ENCODE measurements at regions not wholly inside any gene's neighbourhood (a gene's known extent, or its start where the extent isn't known, plus 50 kb on each side); places are given as distances from the start of the nearest gene placed in this dataset.

DNA sequence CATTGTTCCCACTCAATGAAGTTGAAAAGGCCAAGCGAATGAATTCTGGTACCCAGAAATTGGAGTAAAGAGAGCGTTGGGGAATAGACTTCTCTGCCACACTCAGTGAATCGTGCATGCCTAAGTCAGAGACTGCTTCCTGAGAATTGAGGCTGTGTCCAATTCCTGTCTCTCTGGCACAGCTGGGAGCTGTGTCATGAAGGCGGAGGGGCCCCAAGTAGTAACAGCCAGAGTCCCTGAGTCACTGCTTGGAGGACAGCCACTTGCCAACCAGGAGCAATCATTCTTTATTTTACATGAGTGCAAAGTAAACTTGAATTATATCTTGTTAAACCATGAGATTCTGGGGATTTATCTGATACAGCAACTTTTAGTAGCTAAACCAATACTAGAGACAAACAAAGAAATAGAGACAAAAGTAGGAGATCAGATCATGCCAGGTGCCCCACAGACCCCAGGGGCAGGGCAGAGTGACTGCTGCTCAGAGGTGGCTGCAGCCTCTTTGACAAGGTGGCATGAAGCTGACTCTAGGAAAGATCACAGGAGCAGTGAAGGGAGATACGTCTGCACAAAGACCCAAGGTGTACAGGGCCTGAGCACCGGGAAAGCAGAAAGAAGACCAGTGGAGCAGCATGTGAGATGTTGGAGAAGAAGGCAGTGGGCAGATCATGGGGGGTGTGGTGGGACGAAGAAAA lies 246.0 kb downstream of the GADD45G start:
- TF ChIP-seq, protein P1, sequence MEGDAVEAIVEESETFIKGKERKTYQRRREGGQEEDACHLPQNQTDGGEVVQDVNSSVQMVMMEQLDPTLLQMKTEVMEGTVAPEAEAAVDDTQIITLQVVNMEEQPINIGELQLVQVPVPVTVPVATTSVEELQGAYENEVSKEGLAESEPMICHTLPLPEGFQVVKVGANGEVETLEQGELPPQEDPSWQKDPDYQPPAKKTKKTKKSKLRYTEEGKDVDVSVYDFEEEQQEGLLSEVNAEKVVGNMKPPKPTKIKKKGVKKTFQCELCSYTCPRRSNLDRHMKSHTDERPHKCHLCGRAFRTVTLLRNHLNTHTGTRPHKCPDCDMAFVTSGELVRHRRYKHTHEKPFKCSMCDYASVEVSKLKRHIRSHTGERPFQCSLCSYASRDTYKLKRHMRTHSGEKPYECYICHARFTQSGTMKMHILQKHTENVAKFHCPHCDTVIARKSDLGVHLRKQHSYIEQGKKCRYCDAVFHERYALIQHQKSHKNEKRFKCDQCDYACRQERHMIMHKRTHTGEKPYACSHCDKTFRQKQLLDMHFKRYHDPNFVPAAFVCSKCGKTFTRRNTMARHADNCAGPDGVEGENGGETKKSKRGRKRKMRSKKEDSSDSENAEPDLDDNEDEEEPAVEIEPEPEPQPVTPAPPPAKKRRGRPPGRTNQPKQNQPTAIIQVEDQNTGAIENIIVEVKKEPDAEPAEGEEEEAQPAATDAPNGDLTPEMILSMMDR (conservative IDR thresholded peaks at IDR 0.05; ENCODE audit: low read depth, low read length): no peak
- TF ChIP-seq EZH2 (IDR thresholded peaks at IDR 0.05; ENCODE audit: borderline replicate concordance, low read depth, low read length, poor library complexity, severe bottlenecking): no peak
